HEK293T (cell line): ENCODE measurements at regions not wholly inside any gene's neighbourhood (a gene's known extent, or its start where the extent isn't known, plus 50 kb on each side); places are given as distances from the start of the nearest gene placed in this dataset.

Experiments used
- ARNT ChIP-seq: fragments of 450-650 bp; IDR thresholded peaks from 2 replicates; pipeline ENCODE4 v1.6.1; 2017; ENCODE audit warnings: mild to moderate bottlenecking
- BHLHE40 ChIP-seq: fragments of 450-650 bp; IDR thresholded peaks from 2 replicates; pipeline ENCODE4 v1.6.1; 2016; ENCODE audit warnings: mild to moderate bottlenecking, moderate library complexity, borderline replicate concordance
- CTBP1 ChIP-seq: fragments of 450-650 bp; IDR thresholded peaks from 2 replicates; pipeline ENCODE4 v1.6.1; 2016; ENCODE audit warnings: borderline replicate concordance
- ELF4 ChIP-seq: fragments of 450-650 bp; IDR thresholded peaks from 2 replicates; pipeline ENCODE4 v1.6.1; 2017; ENCODE audit warnings: antibody characterized with exemption
- FOXA1 ChIP-seq: fragments of 450-650 bp; IDR thresholded peaks from 2 replicates; pipeline ENCODE4 v1.6.1; 2016; ENCODE audit warnings: mild to moderate bottlenecking
- FOXM1 ChIP-seq: fragments of 450-650 bp; IDR thresholded peaks from 2 replicates; pipeline ENCODE4 v1.6.1; 2017; ENCODE audit warnings: mild to moderate bottlenecking, borderline replicate concordance
- HDGF ChIP-seq: fragments of 450-650 bp; IDR thresholded peaks from 2 replicates; pipeline ENCODE4 v1.6.1; 2017; ENCODE audit warnings: antibody characterized with exemption, borderline replicate concordance
- L3MBTL2 ChIP-seq: fragments of 450-650 bp; conservative IDR thresholded peaks from 2 replicates; pipeline ENCODE4 v1.6.1; 2016; ENCODE audit warnings: mild to moderate bottlenecking
- LEF1 ChIP-seq: fragments of 450-650 bp; IDR thresholded peaks from 2 replicates; pipeline ENCODE4 v1.6.1; 2017; ENCODE audit warnings: mild to moderate bottlenecking, borderline replicate concordance
- NFRKB ChIP-seq: fragments of 450-650 bp; IDR thresholded peaks from 2 replicates; pipeline ENCODE4 v1.6.1; 2016; ENCODE audit warnings: mild to moderate bottlenecking, moderate library complexity
- SP1 ChIP-seq: fragments of 450-650 bp; IDR thresholded peaks from 2 replicates; pipeline ENCODE4 v1.6.1; 2017
- SUZ12 ChIP-seq: fragments of 450-650 bp; IDR thresholded peaks from 2 replicates; pipeline ENCODE4 v1.6.1; 2016; ENCODE audit warnings: mild to moderate bottlenecking
- TARDBP ChIP-seq: fragments of 450-650 bp; IDR thresholded peaks from 2 replicates; pipeline ENCODE4 v1.6.1; 2016
- ZNF384 ChIP-seq: fragments of 450-650 bp; IDR thresholded peaks from 2 replicates; pipeline ENCODE4 v1.6.1; 2016

DNA sequence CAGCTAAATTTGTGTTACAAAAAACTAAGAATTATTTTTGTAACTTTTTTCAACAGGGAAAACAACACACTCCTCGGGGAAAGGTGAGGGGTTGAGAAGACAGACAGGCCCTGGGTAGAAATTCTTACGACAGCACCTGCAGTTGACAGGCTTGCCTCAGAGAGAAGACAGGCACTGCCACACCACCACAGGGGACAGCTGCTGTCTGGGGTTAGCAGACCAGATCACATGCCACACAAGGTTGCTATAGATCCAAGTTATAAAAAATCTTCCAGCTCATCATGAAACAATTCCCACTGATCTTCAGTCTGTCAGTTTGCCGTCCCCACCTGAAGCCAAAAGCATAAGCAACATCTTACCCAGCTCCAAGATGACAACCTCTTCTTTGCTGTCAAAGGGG lies 143.2 kb upstream of the ZCCHC13 start:
- TF ChIP-seq L3MBTL2 (no peak), HDGF (no peak), ARNT (no peak), NFRKB (no peak), LEF1 (no peak), TARDBP (no peak), SP1 (no peak), FOXM1 (no peak), ELF4 (no peak), ZNF384 (no peak), BHLHE40 (no peak), SUZ12 (no peak), CTBP1 (no peak), FOXA1 (no peak)
